H1 (cell line): ENCODE measurements at regions not wholly inside any gene's neighbourhood (a gene's known extent, or its start where the extent isn't known, plus 50 kb on each side); places are given as distances from the start of the nearest gene placed in this dataset.

Source experiments
- CTCF ChIA-PET: fragments of 300-600 bp; sonication (Branson Sonifier 250); formaldehyde crosslinking; loops from one replicate; lab custom pipeline; 2021; ENCODE audit not compliant: partially characterized antibody; lab: Charles Lee
- POLR2A ChIA-PET: fragments of 300-600 bp; sonication (Branson Sonifier 250); formaldehyde crosslinking; loops from one replicate; lab custom pipeline; 2021; ENCODE audit warnings: inconsistent platforms; ENCODE audit not compliant: partially characterized antibody; lab: Charles Lee
- DNase-seq, 2 experiments: peaks; one replicate each; pipeline versions ENCODE4 v3.0.0 to v3.0.0-alpha.2; 2010 to 2022; ENCODE audit warnings: low spot score in 2 of 2, low read depth in 1 of 2, mixed read lengths in 1 of 2
- FAIRE-seq: peaks from 2 replicates; lab custom pipeline; 2011; peaks lifted over from hg19 to GRCh38; lab: Jason Lieb, UNC
- H2AFZ ChIP-seq: 2 replicates; pipeline ENCODE4 v1.8.1; 2012; ENCODE audit warnings: low read length, inconsistent platforms
- H2AK5ac ChIP-seq: 2 replicates; pipeline ENCODE4 v1.6.1; 2013; ENCODE audit warnings: low read depth, low read length
- H2BK120ac ChIP-seq: replicated peaks from 2 replicates; pipeline ENCODE3; 2013; ENCODE audit warnings: low read depth, low read length, inconsistent platforms
- H2BK12ac ChIP-seq: 2 replicates; pipeline ENCODE4 v1.6.1; 2013; ENCODE audit warnings: low read depth, low read length
- H2BK15ac ChIP-seq: 2 replicates; pipeline ENCODE4 v1.6.1; 2013; ENCODE audit warnings: low read length
- H2BK20ac ChIP-seq: 2 replicates; pipeline ENCODE4 v1.6.1; 2013; ENCODE audit warnings: low read length
- H2BK5ac ChIP-seq: 2 replicates; pipeline ENCODE4 v1.6.1; 2013; ENCODE audit warnings: low read depth, low read length
- H3K14ac ChIP-seq: 2 replicates; pipeline ENCODE4 v1.6.1; 2013; ENCODE audit warnings: inconsistent platforms; ENCODE audit not compliant: insufficient read length
- H3K18ac ChIP-seq: 2 replicates; pipeline ENCODE4 v1.6.1; 2013; ENCODE audit warnings: low read length; ENCODE audit errors: extremely low read depth
- H3K23ac ChIP-seq: 2 replicates; pipeline ENCODE4 v1.6.1; 2013; ENCODE audit warnings: inconsistent platforms; ENCODE audit not compliant: insufficient read length
- H3K23me2 ChIP-seq: 2 replicates; pipeline ENCODE4 v1.6.1; 2013; ENCODE audit warnings: low read depth, low read length
- H3K27ac ChIP-seq: 2 replicates; pipeline ENCODE4 v1.6.1; 2011; ENCODE audit warnings: low read depth, low read length, inconsistent platforms
- H3K27me3 ChIP-seq, 4 experiments: replicated peaks in 1 of 4; 1 replicate in 1 of 4; 2 replicates in 3 of 4; pipeline versions ENCODE4 v1.6.1 to v1.8.1; 2011 to 2013; ENCODE audit warnings: low read length in 3 of 4, mild to moderate bottlenecking in 3 of 4, inconsistent platforms in 2 of 4, mixed read lengths in 2 of 4, moderate library complexity in 1 of 4; ENCODE audit not compliant: control insufficient read depth in 3 of 4, insufficient read depth in 3 of 4; ENCODE audit errors: extremely low read depth in 1 of 4
- H3K36me3 ChIP-seq, 4 experiments: 2 replicates each; pipeline versions ENCODE4 v1.6.1 to v1.8.1; 2011 to 2013; ENCODE audit warnings: mild to moderate bottlenecking in 4 of 4, low read length in 3 of 4, moderate library complexity in 2 of 4, control low read depth in 1 of 4, inconsistent platforms in 1 of 4; ENCODE audit not compliant: insufficient read depth in 4 of 4, control insufficient read depth in 2 of 4
- H3K4ac ChIP-seq: replicated peaks from 2 replicates; pipeline ENCODE3; 2013; ENCODE audit warnings: low read length, low read depth, mixed read lengths, inconsistent platforms; ENCODE audit not compliant: insufficient read length
- H3K4me1 ChIP-seq, 4 experiments: replicated peaks in 1 of 4; 1 replicate in 1 of 4; 2 replicates in 3 of 4; pipeline versions ENCODE4 v1.6.1 to v1.8.1; 2011 to 2013; ENCODE audit warnings: low read length in 3 of 4, inconsistent platforms in 2 of 4, mixed read lengths in 1 of 4; ENCODE audit not compliant: insufficient read depth in 4 of 4, control insufficient read depth in 3 of 4
- H3K4me2 ChIP-seq, 2 experiments: 2 replicates each; pipeline versions ENCODE4 v1.6.1 to v1.8.1; 2011 to 2013; ENCODE audit warnings: low read depth in 2 of 2, low read length in 2 of 2, control low read depth in 1 of 2, inconsistent platforms in 1 of 2, mild to moderate bottlenecking in 1 of 2; ENCODE audit not compliant: insufficient read depth in 1 of 2
- H3K4me3 ChIP-seq, 4 experiments: fragments of 200-600, 300-600 bp in 1 of 4; sonication (generic), shearing (Covaris generic), sonication (Bioruptor Twin) in 1 of 4; 2 replicates each; pipeline versions ENCODE4 v1.5.1 to v1.8.1; 2011 to 2016; ENCODE audit warnings: low read length in 4 of 4, low read depth in 3 of 4, control low read depth in 2 of 4, inconsistent platforms in 2 of 4, mild to moderate bottlenecking in 2 of 4, mixed read lengths in 1 of 4, moderate library complexity in 1 of 4; ENCODE audit not compliant: insufficient read depth in 2 of 4; ENCODE audit errors: extremely low read depth in 1 of 4
- H3K56ac ChIP-seq: replicated peaks from 2 replicates; pipeline ENCODE3; 2013; ENCODE audit warnings: low read depth, mild to moderate bottlenecking, mixed read lengths, low read length, inconsistent platforms; ENCODE audit not compliant: insufficient read length
- H3K79me1 ChIP-seq: 2 replicates; pipeline ENCODE4 v1.6.1; 2013; ENCODE audit warnings: low read depth, low read length, control low read depth
- H3K79me2 ChIP-seq, 2 experiments: 2 replicates each; pipeline versions ENCODE4 v1.6.1 to v1.8.1; 2012 to 2013; ENCODE audit warnings: low read length in 2 of 2, mild to moderate bottlenecking in 2 of 2, inconsistent platforms in 1 of 2; ENCODE audit not compliant: insufficient read depth in 2 of 2, control insufficient read depth in 1 of 2
- H3K9ac ChIP-seq, 4 experiments: replicated peaks in 1 of 4; 1 replicate in 1 of 4; 2 replicates in 3 of 4; pipeline versions ENCODE4 v1.6.1 to v1.8.1; 2011 to 2013; ENCODE audit warnings: low read depth in 3 of 4, low read length in 3 of 4, control low read depth in 2 of 4, mild to moderate bottlenecking in 2 of 4, moderate library complexity in 2 of 4, inconsistent platforms in 1 of 4; ENCODE audit errors: extremely low read depth in 1 of 4
- H3K9me3 ChIP-seq, 2 experiments: 2 replicates each; pipeline versions ENCODE4 v1.6.1 to v1.8.1; 2012 to 2013; ENCODE audit warnings: mild to moderate bottlenecking in 2 of 2, moderate library complexity in 2 of 2, control low read depth in 1 of 2, inconsistent platforms in 1 of 2, low read depth in 1 of 2, low read length in 1 of 2, mixed read lengths in 1 of 2; ENCODE audit not compliant: insufficient read depth in 2 of 2
- H4K20me1 ChIP-seq, 2 experiments: replicated peaks in 1 of 2; 2 replicates each; pipeline versions ENCODE3 to v1.8.1; 2011 to 2013; ENCODE audit warnings: inconsistent platforms in 2 of 2, low read length in 2 of 2, mild to moderate bottlenecking in 1 of 2; ENCODE audit not compliant: insufficient read depth in 2 of 2, control insufficient read depth in 1 of 2
- H4K5ac ChIP-seq: 2 replicates; pipeline ENCODE4 v1.6.1; 2013; ENCODE audit warnings: low read length, low read depth, mixed read lengths, inconsistent platforms; ENCODE audit not compliant: insufficient read length
- H4K8ac ChIP-seq: 2 replicates; pipeline ENCODE4 v1.8.0; 2013; ENCODE audit warnings: mild to moderate bottlenecking, moderate library complexity, low read length, inconsistent platforms; ENCODE audit not compliant: insufficient read depth; ENCODE audit errors: extremely low read depth
- H4K91ac ChIP-seq: replicated peaks from 2 replicates; pipeline ENCODE3; 2013; ENCODE audit warnings: low read length, mixed read lengths, inconsistent platforms; ENCODE audit not compliant: insufficient read length
- BACH1 ChIP-seq: IDR thresholded peaks from 2 replicates; pipeline ENCODE4 v1.6.1; 2012; ENCODE audit warnings: low read length, improper control_type of control experiment
- CTBP2 ChIP-seq: IDR thresholded peaks from 2 replicates; pipeline ENCODE4 v1.7.0; 2011; ENCODE audit warnings: borderline replicate concordance, mild to moderate bottlenecking, moderate library complexity, mixed read lengths, low read length; ENCODE audit not compliant: insufficient read depth, insufficient read length
- EZH2 ChIP-seq: fragments of 200-600 bp; sonication (generic); IDR thresholded peaks from 2 replicates; pipeline ENCODE4 v1.7.1; 2012; ENCODE audit warnings: low read depth, mild to moderate bottlenecking, moderate library complexity, low read length, inconsistent platforms; ENCODE audit not compliant: severe bottlenecking
- KDM1A ChIP-seq: fragments of 200-600, 300-600 bp; sonication (generic); IDR thresholded peaks from 2 replicates; pipeline ENCODE4 v1.7.1; 2016; ENCODE audit warnings: mild to moderate bottlenecking, low read length, borderline replicate concordance
- KDM4A ChIP-seq: IDR thresholded peaks from one replicate; pipeline ENCODE4 v1.7.1; 2012; ENCODE audit warnings: low read depth, mild to moderate bottlenecking, moderate library complexity, low read length, inconsistent platforms; ENCODE audit not compliant: severe bottlenecking
- POLR2AphosphoS5 ChIP-seq: IDR thresholded peaks from 2 replicates; pipeline ENCODE4 v1.6.1; 2011; ENCODE audit warnings: low read depth, low read length
- POU5F1 ChIP-seq: IDR thresholded peaks from 2 replicates; pipeline ENCODE4 v1.6.1; 2011; ENCODE audit warnings: low read depth, mild to moderate bottlenecking, low read length, moderate library complexity
- RAD21 ChIP-seq, 2 experiments: IDR thresholded peaks in 1 of 2; conservative IDR thresholded peaks in 1 of 2; 2 replicates each; pipeline ENCODE4 v1.6.1; 2011; ENCODE audit warnings: low read depth in 2 of 2, low read length in 2 of 2, improper control_type of control experiment in 1 of 2, inconsistent platforms in 1 of 2, mild to moderate bottlenecking in 1 of 2, moderate library complexity in 1 of 2
- SIN3A ChIP-seq, 2 experiments: IDR thresholded peaks in 1 of 2; conservative IDR thresholded peaks in 1 of 2; 2 replicates each; pipeline ENCODE4 v1.6.1; 2011 to 2012; ENCODE audit warnings: low read length in 2 of 2, improper control_type of control experiment in 1 of 2, low read depth in 1 of 2, mild to moderate bottlenecking in 1 of 2
- WGBS, 2 experiments: shearing (Covaris generic) in 1 of 2; methylation state at CpG; one replicate each; pipeline versions ENCODE4 v1.1.6 to v1.1.7; 2013 to 2015; ENCODE audit warnings: low lambda C conversion rate in 2 of 2, mixed read lengths in 2 of 2, inconsistent platforms in 1 of 2, low coverage in 1 of 2, missing lambda C conversion rate in 1 of 2; ENCODE audit not compliant: insufficient replicate concordance in 2 of 2, insufficient coverage in 1 of 2, insufficient read length in 1 of 2; ENCODE audit errors: extremely low coverage in 1 of 2, missing lambda C conversion rate in 1 of 2; 5-methylcytosine and 5-hydroxymethylcytosine counted together
- TF ChIP-seq, protein P1 (sequence below): IDR thresholded peaks from 2 replicates; pipeline ENCODE4 v1.6.1; 2012; ENCODE audit warnings: inconsistent platforms

DNA sequence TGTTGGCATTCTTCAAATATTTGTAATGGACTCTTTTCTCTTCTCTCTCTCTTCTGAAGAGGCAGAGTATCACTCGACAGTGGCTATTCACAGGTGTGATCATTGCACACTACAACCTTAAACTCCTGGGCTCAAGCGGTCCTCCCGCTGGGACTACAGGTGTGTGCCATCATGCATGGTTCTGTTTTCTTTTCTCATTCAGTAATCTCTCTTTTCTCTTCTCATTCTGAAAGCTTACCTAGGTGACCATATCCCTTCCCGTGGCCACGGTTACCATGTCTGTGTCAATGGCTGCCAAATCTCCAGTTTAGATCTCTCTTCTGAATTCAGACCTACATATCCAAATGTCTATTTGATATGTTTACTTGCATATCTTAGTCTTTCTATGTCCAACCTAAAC is 96.3 kb downstream of the SOX2 start:
- Histone ChIP-seq H2BK120ac (no peak overlapping the region), H2AFZ (no peak overlapping the region), H3K56ac (no peak overlapping the region), H3K27me3 (no peaks in the 10 kb centered on the region), H3K14ac (no peak overlapping the region), H3K23ac (no peak overlapping the region), H3K79me2 (no peaks in the 10 kb centered on the region), H3K36me3 (no peaks in the 10 kb centered on the region), H3K4me2 (no peak overlapping the region), H4K5ac (no peak overlapping the region), H3K23me2 (no peaks in the 10 kb centered on the region), H3K79me1 (no peaks in the 10 kb centered on the region), H3K9ac (no peak overlapping the region), H2BK5ac (no peak overlapping the region), H4K8ac (no peak overlapping the region), H4K91ac (no peak overlapping the region), H3K4ac (no peak overlapping the region), H3K27ac (no peak overlapping the region), H3K4me3 (no peak overlapping the region), H3K18ac (no peak overlapping the region), H2BK15ac (no peak overlapping the region), H2BK12ac (no peak overlapping the region), H4K20me1 (no peaks in the 10 kb centered on the region), H2AK5ac (no peak overlapping the region), H3K4me1 (no peaks in the 10 kb centered on the region; a peak in 2 of 7 replicates), H3K9me3 (no peaks in the 10 kb centered on the region), H2BK20ac (no peak overlapping the region)
- no peak for FAIRE-seq
- no peak for DNase-seq
- 93% methylated on average over 5 of the region's 5 CpGs; no CpG with 5 or more reads in 1 of the 2 experiments for WGBS, 2 experiments
- ChIA-PET POLR2A (interaction anchor here (0.8 kb wide), 1 partner anchor 90 kb away, joined by 3 read pairs; no protein-coding TSS in a partner anchor), CTCF (no interaction called here)
- TF ChIP-seq KDM4A = no peak
- TF ChIP-seq POU5F1 = no peak
- no peak for TF ChIP-seq SIN3A (conservative IDR thresholded peaks at IDR 0.05 in 1 of 2, IDR thresholded peaks at IDR 0.05 in 1 of 2; ENCODE audit: low read depth in 1 of 2, low read length in 2 of 2)
- no peak for TF ChIP-seq BACH1
- TF ChIP-seq, protein P1, sequence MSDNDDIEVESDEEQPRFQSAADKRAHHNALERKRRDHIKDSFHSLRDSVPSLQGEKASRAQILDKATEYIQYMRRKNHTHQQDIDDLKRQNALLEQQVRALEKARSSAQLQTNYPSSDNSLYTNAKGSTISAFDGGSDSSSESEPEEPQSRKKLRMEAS = no peak
- no peak for TF ChIP-seq CTBP2
- no peak for TF ChIP-seq RAD21 (IDR thresholded peaks at IDR 0.05 in 1 of 2, conservative IDR thresholded peaks at IDR 0.05 in 1 of 2; ENCODE audit: low read depth in 2 of 2, low read length in 2 of 2)
- TF ChIP-seq POLR2AphosphoS5 = no peak
- no peak for TF ChIP-seq EZH2
- no peak for TF ChIP-seq KDM1A
